DOHH2 (cell line): ENCODE measurements at regions not wholly inside any gene's neighbourhood (a gene's known extent, or its start where the extent isn't known, plus 50 kb on each side); places are given as distances from the start of the nearest gene placed in this dataset.
"Not testable (repeated sequence)": the region's sequence is repeated elsewhere in the genome, so short reads cannot be mapped to it uniquely, and the experiment has no call there.

Experiments used
- H3F3A ChIP-seq: fragments of 200-600 bp; sonication (generic), shearing (Covaris generic); 2 replicates; pipeline ENCODE4 v1.6.0; 2016; ENCODE audit warnings: antibody characterized with exemption, mild to moderate bottlenecking; ENCODE audit not compliant: control insufficient read depth, insufficient read depth
- H3K27ac ChIP-seq: fragments of 200-600 bp; sonication (generic); 2 replicates; pipeline ENCODE4 v1.5.1; 2014; ENCODE audit warnings: low read depth, mild to moderate bottlenecking, low read length, moderate library complexity
- H3K27me3 ChIP-seq: fragments of 200-600 bp; sonication (generic); 2 replicates; pipeline ENCODE4 v1.6.1; 2014; ENCODE audit warnings: mild to moderate bottlenecking, low read length, mixed read lengths; ENCODE audit not compliant: control insufficient read depth
- H3K36me3 ChIP-seq: fragments of 200-600 bp; sonication (generic); 2 replicates; pipeline ENCODE4 v1.6.1; 2014; ENCODE audit warnings: mild to moderate bottlenecking, low read length, moderate library complexity, mixed read lengths; ENCODE audit not compliant: control insufficient read depth
- H3K4me1 ChIP-seq: fragments of 200-600 bp; sonication (generic); 2 replicates; pipeline ENCODE4 v1.6.1; 2014; ENCODE audit warnings: mild to moderate bottlenecking, low read length, mixed read lengths; ENCODE audit not compliant: control insufficient read depth
- H3K4me2 ChIP-seq: fragments of 200-600 bp; sonication (generic); 2 replicates; pipeline ENCODE4 v1.6.0; 2014; ENCODE audit warnings: mild to moderate bottlenecking, low read length, moderate library complexity
- H3K4me3 ChIP-seq: fragments of 200-600 bp; sonication (generic); 2 replicates; pipeline ENCODE4 v1.5.1; 2014; ENCODE audit warnings: mild to moderate bottlenecking, low read length, mixed read lengths
- H3K79me2 ChIP-seq: fragments of 200-600 bp; sonication (generic); 2 replicates; pipeline ENCODE4 v1.6.1; 2014; ENCODE audit warnings: mild to moderate bottlenecking, low read length, mixed read lengths; ENCODE audit not compliant: control insufficient read depth
- H3K9me2 ChIP-seq: fragments of 200-600 bp; sonication (generic); replicated peaks from 2 replicates; pipeline ENCODE4 v1.6.1; 2014; ENCODE audit warnings: mild to moderate bottlenecking, low read length, mixed read lengths; ENCODE audit not compliant: control insufficient read depth
- H3K9me3 ChIP-seq: fragments of 200-600 bp; sonication (generic); 2 replicates; pipeline ENCODE4 v1.6.1; 2014; ENCODE audit warnings: antibody characterized with exemption, low read length, mixed read lengths; ENCODE audit not compliant: control insufficient read depth, insufficient read depth
- H4K20me1 ChIP-seq: fragments of 200-600 bp; sonication (generic); 2 replicates; pipeline ENCODE4 v1.6.0; 2014; ENCODE audit warnings: low read depth, mild to moderate bottlenecking, antibody characterized with exemption, low read length, moderate library complexity; ENCODE audit not compliant: control insufficient read depth, insufficient read depth
- EZH2phosphoT487 ChIP-seq: fragments of 200-600 bp; sonication (generic); IDR thresholded peaks from 2 replicates; pipeline ENCODE4 v1.6.1; 2017; ENCODE audit warnings: borderline replicate concordance, mild to moderate bottlenecking, antibody characterized with exemption, low read length, moderate library complexity, mixed read lengths
- TF ChIP-seq, protein P1 (sequence below): fragments of 200-600 bp; sonication (generic); IDR thresholded peaks from one replicate; pipeline ENCODE4 v1.5.1; 2014; ENCODE audit warnings: antibody characterized with exemption, mild to moderate bottlenecking, low read depth, low read length; ENCODE audit not compliant: poor library complexity, severe bottlenecking

- Histone ChIP-seq H3K4me2 (no peak overlapping the region), H3K9me2 (no peaks in the 10 kb centered on the region), H3K36me3 (no peaks in the 10 kb centered on the region), H4K20me1 (no peaks in the 10 kb centered on the region), H3K79me2 (no peaks in the 10 kb centered on the region), H3K27ac (no peak overlapping the region), H3K9me3 (peaks cover 11% of the 10 kb centered on the region; the same call in 1 of the 2 replicates), H3K4me1 (no peaks in the 10 kb centered on the region), H3K27me3 (no peaks in the 10 kb centered on the region), H3K4me3 (no peak overlapping the region), H3F3A (no peaks in the 10 kb centered on the region)
- no peak for TF ChIP-seq EZH2phosphoT487
- TF ChIP-seq, protein P1, sequence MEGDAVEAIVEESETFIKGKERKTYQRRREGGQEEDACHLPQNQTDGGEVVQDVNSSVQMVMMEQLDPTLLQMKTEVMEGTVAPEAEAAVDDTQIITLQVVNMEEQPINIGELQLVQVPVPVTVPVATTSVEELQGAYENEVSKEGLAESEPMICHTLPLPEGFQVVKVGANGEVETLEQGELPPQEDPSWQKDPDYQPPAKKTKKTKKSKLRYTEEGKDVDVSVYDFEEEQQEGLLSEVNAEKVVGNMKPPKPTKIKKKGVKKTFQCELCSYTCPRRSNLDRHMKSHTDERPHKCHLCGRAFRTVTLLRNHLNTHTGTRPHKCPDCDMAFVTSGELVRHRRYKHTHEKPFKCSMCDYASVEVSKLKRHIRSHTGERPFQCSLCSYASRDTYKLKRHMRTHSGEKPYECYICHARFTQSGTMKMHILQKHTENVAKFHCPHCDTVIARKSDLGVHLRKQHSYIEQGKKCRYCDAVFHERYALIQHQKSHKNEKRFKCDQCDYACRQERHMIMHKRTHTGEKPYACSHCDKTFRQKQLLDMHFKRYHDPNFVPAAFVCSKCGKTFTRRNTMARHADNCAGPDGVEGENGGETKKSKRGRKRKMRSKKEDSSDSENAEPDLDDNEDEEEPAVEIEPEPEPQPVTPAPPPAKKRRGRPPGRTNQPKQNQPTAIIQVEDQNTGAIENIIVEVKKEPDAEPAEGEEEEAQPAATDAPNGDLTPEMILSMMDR: no peak
These were observed 199.1 kb upstream of the ARL4C start for GRCh38 chr2:234695981-234696380.

DNA sequence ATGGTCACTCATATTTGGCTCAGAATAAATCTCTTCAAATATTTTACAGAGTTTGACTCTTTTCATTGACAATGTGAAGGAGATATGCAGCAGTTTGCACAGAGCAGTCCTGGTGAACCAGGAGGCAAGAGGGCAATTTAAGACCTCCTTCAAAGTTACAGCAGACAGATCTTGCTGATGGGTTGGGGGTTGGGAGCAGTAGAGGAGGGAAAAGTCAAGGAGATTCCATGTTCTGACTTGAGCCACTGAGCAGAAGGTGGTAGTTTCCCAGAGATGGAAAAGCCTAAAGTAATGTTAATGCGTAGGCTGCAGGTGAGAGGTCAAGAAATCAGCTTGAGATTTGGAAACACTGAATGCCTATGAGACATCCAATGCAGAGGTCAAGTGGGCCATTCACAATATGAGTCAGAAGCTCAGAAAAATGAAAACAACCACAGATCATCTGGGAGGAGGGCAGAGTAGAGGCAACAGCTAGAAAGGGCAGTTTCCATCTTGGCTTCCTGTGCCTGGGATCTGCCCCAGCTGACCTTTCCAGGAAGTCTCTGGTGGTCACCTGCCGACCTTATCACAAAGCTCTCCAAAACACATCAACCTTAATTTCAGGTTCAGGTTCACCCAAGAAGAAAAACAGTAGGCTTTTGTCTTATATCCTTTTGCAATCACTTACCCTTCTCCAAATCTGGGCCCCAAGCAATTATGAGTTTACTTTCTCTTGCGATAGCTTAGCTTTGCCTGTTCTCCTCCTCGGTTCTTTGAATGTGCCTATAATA is 197.5 kb upstream of the ARL4C start:
- no peaks in the 10 kb centered on the region for H3K4me1 ChIP-seq
- H3K79me2 ChIP-seq: no peaks in the 10 kb centered on the region
- no peaks in the 10 kb centered on the region for H3K36me3 ChIP-seq
- no peak overlapping the region for H3K4me3 ChIP-seq
- no peaks in the 10 kb centered on the region for H4K20me1 ChIP-seq
- no peaks in the 10 kb centered on the region for H3F3A ChIP-seq
- peaks cover 11% of the 10 kb centered on the region; the same call in 1 of the 2 replicates for H3K9me3 ChIP-seq
- TF ChIP-seq EZH2phosphoT487: no peak
- TF ChIP-seq, protein P1: no peak
- no peaks in the 10 kb centered on the region for H3K9me2 ChIP-seq
- H3K27me3 ChIP-seq: no peaks in the 10 kb centered on the region
- no peak overlapping the region for H3K27ac ChIP-seq
- H3K4me2 ChIP-seq: no peak overlapping the region

DNA sequence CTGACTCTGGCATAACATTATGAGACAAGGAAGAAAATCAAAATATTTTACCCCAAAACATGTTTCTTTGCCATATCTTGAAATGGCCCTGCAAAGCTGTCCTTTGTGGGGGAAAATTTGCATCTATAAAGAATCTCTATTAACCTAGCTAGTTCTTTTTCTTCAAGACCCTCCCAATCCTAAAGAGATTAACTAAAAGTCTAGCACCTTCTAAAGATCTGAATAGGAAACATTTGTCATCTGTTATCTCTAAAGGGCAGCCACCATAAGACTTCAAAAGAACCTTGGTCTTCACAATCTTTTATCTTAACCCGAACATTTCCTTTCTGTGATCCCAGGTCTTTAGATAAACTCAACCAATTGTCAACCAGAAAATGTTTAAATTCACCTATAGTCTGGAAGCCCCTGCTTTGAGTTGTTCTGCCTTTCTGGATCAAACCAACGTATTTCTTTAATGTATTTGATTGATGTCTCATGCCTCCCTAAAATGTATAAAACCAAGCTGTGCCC is 196.9 kb upstream of the ARL4C start:
- peaks cover 11% of the 10 kb centered on the region; the same call in 1 of the 2 replicates for H3K9me3 ChIP-seq
- H3K9me2 ChIP-seq, H3K27me3 ChIP-seq, H3K4me3 ChIP-seq, H3F3A ChIP-seq, H3K27ac ChIP-seq, H4K20me1 ChIP-seq, H3K4me1 ChIP-seq, H3K4me2 ChIP-seq, H3K36me3 ChIP-seq, H3K79me2 ChIP-seq: not testable (repeated sequence)

GRCh38 chr2:234693191-234693590 is 196.3 kb upstream of the ARL4C start:
- not testable (repeated sequence) for H3K4me2 ChIP-seq, H4K20me1 ChIP-seq, H3K9me2 ChIP-seq, H3K4me3 ChIP-seq, H3K27me3 ChIP-seq, H3K79me2 ChIP-seq, H3F3A ChIP-seq, H3K4me1 ChIP-seq, H3K27ac ChIP-seq, H3K36me3 ChIP-seq
- peaks cover 11% of the 10 kb centered on the region; the same call in 1 of the 2 replicates for H3K9me3 ChIP-seq
